H1 (cell line): ENCODE measurements at regions not wholly inside any gene's neighbourhood (a gene's known extent, or its start where the extent isn't known, plus 50 kb on each side); places are given as distances from the start of the nearest gene placed in this dataset.

ENCODE experiments used
- BACH1 ChIP-seq: IDR thresholded peaks from 2 replicates; pipeline ENCODE4 v1.6.1; 2012; ENCODE audit warnings: low read length, improper control_type of control experiment
- CBX8 ChIP-seq: fragments of 300-800, 300-1000 bp; sonication (generic); IDR thresholded peaks from 2 replicates; pipeline ENCODE4 v1.7.1; 2016; ENCODE audit warnings: low read depth, low read length, borderline replicate concordance

GRCh38 chr10:78464118-78464855 lies 430.6 kb downstream of the RPS24 start (continued):
- TF ChIP-seq CBX8 = no peak
- TF ChIP-seq BACH1 = no peak
